ENCODE measurements at regions not wholly inside any gene's neighbourhood (a gene's known extent, or its start where the extent isn't known, plus 50 kb on each side); places are given as distances from the start of the nearest gene placed in this dataset.

- TF ChIP-seq MAX (IDR thresholded peaks at IDR 0.05) (no peak), CTCF (IDR thresholded peaks at IDR 0.05) (no peak), FOSB (CRISPR knock-in tag; IDR thresholded peaks at IDR 0.05) (no peak), POLR2A (IDR thresholded peaks at IDR 0.05; ENCODE audit: low read length) (no peak), HDAC2 (IDR thresholded peaks at IDR 0.05) (no peak), JUN (IDR thresholded peaks at IDR 0.05) (no peak), NFE2L2 (conservative IDR thresholded peaks at IDR 0.05; ENCODE audit: low read length) (no peak), USF2 (IDR thresholded peaks at IDR 0.05) (no peak), KDM1A (IDR thresholded peaks at IDR 0.05; ENCODE audit: low read depth) (no peak), CHD4 (IDR thresholded peaks at IDR 0.05; ENCODE audit: borderline replicate concordance) (no peak), RNF2 (IDR thresholded peaks at IDR 0.05; ENCODE audit: borderline replicate concordance, low read depth) (no peak)
These were observed 120.9 kb upstream of the CDC42EP3 start for GRCh38 chr2:37792366-37792765.

Measured in A549 (cell line).